Fibroblast of the aortic adventitia (primary cell): ENCODE measurements at regions not wholly inside any gene's neighbourhood (a gene's known extent, or its start where the extent isn't known, plus 50 kb on each side); places are given as distances from the start of the nearest gene placed in this dataset.

Experiments
- DNase-seq: peaks from one replicate; pipeline ENCODE4 v3.0.0-alpha.2; 2010; ENCODE audit warnings: low read depth
- H3K4me3 ChIP-seq: 2 replicates; pipeline ENCODE4 v1.5.1; 2011; ENCODE audit warnings: low read depth, mild to moderate bottlenecking, control low read depth, low read length, moderate library complexity
- CTCF ChIP-seq: IDR thresholded peaks from 2 replicates; pipeline ENCODE4 v1.5.1; 2011; ENCODE audit warnings: mild to moderate bottlenecking, low read length, control low read depth, inconsistent platforms; ENCODE audit not compliant: insufficient read depth

- no peak for TF ChIP-seq CTCF
- DNase-seq = no peak
- H3K4me3 ChIP-seq = no peak overlapping the region
These were observed 125.5 kb upstream of the CHRM3 start for GRCh38 chr1:239260842-239261241.

GRCh38 chr1:239255628-239256160, 130.7 kb upstream of the CHRM3 start:
- no peak overlapping the region for H3K4me3 ChIP-seq
- TF ChIP-seq CTCF = no peak
- DNase-seq = no peak

- no peak for TF ChIP-seq CTCF
- no peak overlapping the region for H3K4me3 ChIP-seq
- no peak for DNase-seq
These were observed 131.4 kb upstream of the CHRM3 start for GRCh38 chr1:239254999-239255398.

GRCh38 chr1:239253032-239253431, 133.3 kb upstream of the CHRM3 start:
- DNase-seq = no peak

DNA sequence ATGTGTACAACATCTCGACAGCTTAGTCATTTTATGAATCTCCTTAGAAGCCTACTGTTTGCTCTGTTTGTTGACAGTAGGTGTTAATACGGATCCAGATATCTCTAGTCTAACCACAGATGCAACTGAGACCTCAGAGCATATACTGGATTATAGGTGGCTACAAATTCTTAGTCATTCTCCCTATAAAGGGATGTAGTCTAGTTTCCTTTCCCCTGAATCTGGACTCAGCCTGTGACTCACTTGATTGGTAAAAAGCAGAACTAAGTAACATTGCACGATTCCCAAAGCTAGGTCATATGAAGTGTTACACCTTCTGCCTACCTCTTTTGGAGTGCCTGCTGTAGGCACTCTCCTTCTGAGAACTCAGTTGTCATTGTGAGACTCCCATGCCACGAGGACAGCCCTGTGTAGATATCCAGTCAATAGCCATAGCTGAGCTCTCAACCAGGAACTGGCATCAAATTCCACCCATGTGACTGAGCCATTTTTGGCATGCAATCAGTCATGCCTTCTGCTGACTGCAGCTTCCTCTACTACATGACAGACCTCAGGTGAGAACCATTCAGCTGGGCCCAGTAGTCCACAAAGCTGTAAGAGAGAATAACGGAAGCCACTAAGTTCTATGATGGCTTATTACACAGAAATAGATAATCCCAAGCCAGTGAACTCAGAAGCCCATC, 135.9 kb upstream of the CHRM3 start:
- TF ChIP-seq CTCF = no peak
- no peak for DNase-seq
- H3K4me3 ChIP-seq = no peak overlapping the region

More at GRCh38 chr1:239253032-239253431, 133.3 kb upstream of the CHRM3 start:
- no peak overlapping the region for H3K4me3 ChIP-seq
- no peak for TF ChIP-seq CTCF

DNA sequence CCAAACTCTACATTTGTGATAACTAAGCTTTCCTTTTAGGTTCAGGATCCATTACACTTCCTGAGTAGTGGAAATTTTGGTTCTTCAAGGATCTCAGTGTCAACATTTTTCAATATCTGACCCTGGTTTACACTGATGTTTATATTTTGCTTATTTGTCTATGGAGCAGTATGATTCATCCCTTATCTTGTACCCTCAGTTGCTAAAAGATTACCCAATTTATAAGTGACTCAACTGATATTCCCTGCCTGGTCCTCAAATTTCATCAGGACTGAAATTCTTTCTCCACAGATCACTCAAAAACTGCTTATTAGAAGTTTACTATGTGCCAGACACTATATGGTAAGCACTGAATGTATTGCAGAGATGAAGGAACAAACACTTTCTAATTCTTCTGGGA, 139.1 kb upstream of the CHRM3 start:
- no peak overlapping the region for H3K4me3 ChIP-seq
- no peak for TF ChIP-seq CTCF
- DNase-seq = no peak

- DNase-seq = no peak
- no peak for TF ChIP-seq CTCF
These were observed 142.3 kb upstream of the CHRM3 start for GRCh38 chr1:239244084-239244483.

More at GRCh38 chr1:239244084-239244483, 142.3 kb upstream of the CHRM3 start:
- H3K4me3 ChIP-seq = no peak overlapping the region
